Activated B cell treated with CpG ODN at 0.5 μM for 24 hours (primary cell): ENCODE measurements at regions not wholly inside any gene's neighbourhood (a gene's known extent, or its start where the extent isn't known, plus 50 kb on each side); places are given as distances from the start of the nearest gene placed in this dataset.

Experiments
- ATAC-seq: fragments of 200-7000 bp; cut with Tn5 transposase; one replicate; pipeline ENCODE4 v1.10.0; 2021; ENCODE audit warnings: low read depth, mild to moderate bottlenecking, moderate library complexity
- CTCF ChIA-PET: fragments of 350-600 bp; sonication (Branson Sonifier 250); formaldehyde crosslinking; loops from one replicate; lab custom pipeline; 2021; ENCODE audit warnings: antibody characterized with exemption; lab: Charles Lee
- POLR2A ChIA-PET: fragments of 350-600 bp; sonication (Branson Sonifier 250); formaldehyde crosslinking; loops from one replicate; lab custom pipeline; 2021; ENCODE audit warnings: antibody characterized with exemption; lab: Charles Lee
- DNase-seq: peaks from one replicate; pipeline ENCODE4 v3.0.0; 2022
- H3K27ac Mint-ChIP-seq: one replicate; pipeline ENCODE4 v1.8.0; 2020; ENCODE audit warnings: mixed read lengths
- H3K27me3 Mint-ChIP-seq: one replicate; pipeline ENCODE4 v1.8.0; 2021; ENCODE audit warnings: mixed read lengths
- H3K36me3 Mint-ChIP-seq: one replicate; pipeline ENCODE4 v1.8.0; 2021; ENCODE audit warnings: low read depth, mixed read lengths
- H3K4me1 Mint-ChIP-seq: one replicate; pipeline ENCODE4 v1.8.0; 2021; ENCODE audit warnings: mixed read lengths
- H3K4me3 Mint-ChIP-seq: one replicate; pipeline ENCODE4 v1.8.0; 2020; ENCODE audit warnings: mild to moderate bottlenecking, mixed read lengths
- H3K9me3 Mint-ChIP-seq: one replicate; pipeline ENCODE4 v1.8.0; 2020; ENCODE audit warnings: mixed read lengths
- CTCF ChIP-seq: fragments of 200-600 bp; IDR thresholded peaks from one replicate; pipeline ENCODE4 v1.8.0; 2022; ENCODE audit warnings: antibody characterized with exemption, mild to moderate bottlenecking
- intact Hi-C: fragments of 100-400 bp; cut with micrococcal nuclease; formaldehyde crosslinking; loops from one replicate; pipeline ENCODE4 v1.15.1; 2024

- TF ChIP-seq CTCF = no peak
- Mint-ChIP-seq H3K27ac (no peak overlapping the region), H3K9me3 (no peaks in the 10 kb centered on the region), H3K4me1 (peaks cover 4% of the 10 kb centered on the region), H3K36me3 (no peaks in the 10 kb centered on the region), H3K27me3 (peaks cover 6% of the 10 kb centered on the region), H3K4me3 (no peak overlapping the region)
- POLR2A ChIA-PET = no interaction called here
- no peak for DNase-seq
- CTCF ChIA-PET = interaction anchor here (1.0 kb wide), 1 partner anchor 9 kb away, joined by 3 read pairs; no protein-coding TSS in a partner anchor
- ATAC-seq = no peak
- intact Hi-C loops = loop anchor here (10.0 kb wide), 1 partner anchor 626 kb away; no protein-coding TSS in a partner anchor
Measured at GRCh38 chr5:10868956-10869355, 107.9 kb upstream of the DAP start.

GRCh38 chr5:10867389-10868303 lies 106.6 kb upstream of the DAP start:
- Mint-ChIP-seq H3K36me3 (no peaks in the 10 kb centered on the region), H3K4me3 (no peak overlapping the region), H3K4me1 (peaks cover 5% of the 10 kb centered on the region), H3K27me3 (peaks cover 6% of the 10 kb centered on the region), H3K27ac (no peak overlapping the region), H3K9me3 (no peaks in the 10 kb centered on the region)
- ChIA-PET POLR2A (no interaction called here), CTCF (interaction anchor here (1.2 kb wide), 1 partner anchor 11 kb away, joined by 4 read pairs; no protein-coding TSS in a partner anchor)
- intact Hi-C loops = loop anchor here (10.0 kb wide), 1 partner anchor 627 kb away; no protein-coding TSS in a partner anchor
- no peak for TF ChIP-seq CTCF
- DNase-seq (no peak), ATAC-seq (no peak)

- POLR2A ChIA-PET = no interaction called here
- intact Hi-C loops = loop anchor here (10.0 kb wide), 1 partner anchor 628 kb away; no protein-coding TSS in a partner anchor
- Mint-ChIP-seq H3K36me3 (no peaks in the 10 kb centered on the region), H3K4me1 (peaks cover 5% of the 10 kb centered on the region), H3K27me3 (peaks cover 6% of the 10 kb centered on the region), H3K27ac (no peak overlapping the region), H3K4me3 (no peak overlapping the region), H3K9me3 (no peaks in the 10 kb centered on the region)
- DNase-seq = no peak
- CTCF ChIA-PET = interaction anchor here (1.2 kb wide), 1 partner anchor 10 kb away, joined by 4 read pairs; no protein-coding TSS in a partner anchor
- TF ChIP-seq CTCF = no peak
- ATAC-seq = no peak
Measured at GRCh38 chr5:10866913-10867312, 105.9 kb upstream of the DAP start.

GRCh38 chr5:10863763-10864383 lies 102.8 kb upstream of the DAP start:
- no peak for TF ChIP-seq CTCF
- ATAC-seq = peak; percentile 81
- intact Hi-C loops = loop anchor here (10.0 kb wide), 1 partner anchor 631 kb away; no protein-coding TSS in a partner anchor

More at GRCh38 chr5:10863763-10864383, 102.8 kb upstream of the DAP start:
- peaks cover 6% of the 10 kb centered on the region for H3K27me3 Mint-ChIP-seq
- peak; percentile 21 for DNase-seq
- POLR2A ChIA-PET = no interaction called here
- H3K4me1 Mint-ChIP-seq = peaks cover 5% of the 10 kb centered on the region
- no peak overlapping the region for H3K27ac Mint-ChIP-seq
- H3K4me3 Mint-ChIP-seq = no peak overlapping the region
- no peaks in the 10 kb centered on the region for H3K9me3 Mint-ChIP-seq
- CTCF ChIA-PET = interaction anchor here (0.9 to 1.4 kb wide), 3 partner anchors 8 to 20 kb away, joined by 3 to 6 read pairs (median 5); no protein-coding TSS in a partner anchor
- no peaks in the 10 kb centered on the region for H3K36me3 Mint-ChIP-seq
